Thoracic aorta (tissue), 2 donors: ENCODE measurements at regions not wholly inside any gene's neighbourhood (a gene's known extent, or its start where the extent isn't known, plus 50 kb on each side); places are given as distances from the start of the nearest gene placed in this dataset.

ENCODE experiments used
- ATAC-seq: fragments of 150-250 bp; one replicate; pipeline ENCODE4 v1.8.0; 2017; ENCODE audit warnings: low read depth; ENCODE audit not compliant: insufficient number of reproducible peaks, low FRiP score
- DNase-seq: peaks from one replicate; pipeline ENCODE4 v3.0.0-alpha.2; 2020; ENCODE audit warnings: low spot score
- H3K27ac ChIP-seq, 2 donors: fragments of 200-600 bp; sonication (generic); 1 replicate in 1 of 2; 2 replicates in 1 of 2; pipeline ENCODE4 v1.5.1; 2016; ENCODE audit warnings: mild to moderate bottlenecking in 2 of 2, moderate library complexity in 2 of 2
- H3K27me3 ChIP-seq: fragments of 200-600 bp; sonication (generic); replicated peaks from 2 replicates; pipeline ENCODE4 v1.6.0; 2016; ENCODE audit warnings: mild to moderate bottlenecking; ENCODE audit not compliant: insufficient read depth
- H3K36me3 ChIP-seq: fragments of 200-600 bp; sonication (generic); one replicate; pipeline ENCODE4 v1.5.1; 2016
- H3K4me1 ChIP-seq, 2 donors: fragments of 200-600 bp; sonication (generic); 1 replicate in 1 of 2; 2 replicates in 1 of 2; pipeline versions ENCODE4 v1.5.1 to v1.6.0; 2016; ENCODE audit warnings: low read depth in 2 of 2, mild to moderate bottlenecking in 1 of 2; ENCODE audit not compliant: control insufficient read depth in 1 of 2
- H3K4me3 ChIP-seq: fragments of 200-600 bp; sonication (generic); 2 replicates; pipeline ENCODE4 v1.5.1; 2016; ENCODE audit warnings: mild to moderate bottlenecking
- H3K9me3 ChIP-seq: fragments of 200-600 bp; sonication (generic); 2 replicates; pipeline ENCODE4 v1.5.1; 2016
- TF ChIP-seq, protein P1 (sequence below): fragments of 200-600 bp; sonication (generic); IDR thresholded peaks from one replicate; pipeline ENCODE4 v1.5.1; 2019; ENCODE audit warnings: antibody characterized with exemption

DNA sequence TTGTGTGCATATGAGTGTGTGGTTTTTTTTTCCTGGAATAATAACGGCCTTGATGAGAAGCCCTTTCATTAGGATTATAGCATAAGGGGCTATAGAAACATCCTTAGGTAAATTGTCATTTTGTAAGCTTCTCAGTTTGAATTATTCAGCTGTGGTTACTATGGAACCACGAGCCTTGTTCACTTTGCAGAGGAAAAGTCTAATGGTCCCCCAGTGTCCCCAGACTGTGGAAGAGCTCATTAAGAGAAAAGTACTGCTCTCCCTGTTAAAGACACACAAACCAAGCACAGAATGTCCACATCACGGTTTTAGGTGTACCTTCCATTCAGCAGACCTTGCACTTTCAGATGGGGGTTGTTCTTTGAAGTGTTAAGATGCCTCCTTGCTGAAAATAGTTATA, 199.3 kb upstream of the DEPDC1 start:
- H3K27me3 ChIP-seq: no peaks in the 10 kb centered on the region
- no peak overlapping the region for H3K4me3 ChIP-seq
- TF ChIP-seq, protein P1, sequence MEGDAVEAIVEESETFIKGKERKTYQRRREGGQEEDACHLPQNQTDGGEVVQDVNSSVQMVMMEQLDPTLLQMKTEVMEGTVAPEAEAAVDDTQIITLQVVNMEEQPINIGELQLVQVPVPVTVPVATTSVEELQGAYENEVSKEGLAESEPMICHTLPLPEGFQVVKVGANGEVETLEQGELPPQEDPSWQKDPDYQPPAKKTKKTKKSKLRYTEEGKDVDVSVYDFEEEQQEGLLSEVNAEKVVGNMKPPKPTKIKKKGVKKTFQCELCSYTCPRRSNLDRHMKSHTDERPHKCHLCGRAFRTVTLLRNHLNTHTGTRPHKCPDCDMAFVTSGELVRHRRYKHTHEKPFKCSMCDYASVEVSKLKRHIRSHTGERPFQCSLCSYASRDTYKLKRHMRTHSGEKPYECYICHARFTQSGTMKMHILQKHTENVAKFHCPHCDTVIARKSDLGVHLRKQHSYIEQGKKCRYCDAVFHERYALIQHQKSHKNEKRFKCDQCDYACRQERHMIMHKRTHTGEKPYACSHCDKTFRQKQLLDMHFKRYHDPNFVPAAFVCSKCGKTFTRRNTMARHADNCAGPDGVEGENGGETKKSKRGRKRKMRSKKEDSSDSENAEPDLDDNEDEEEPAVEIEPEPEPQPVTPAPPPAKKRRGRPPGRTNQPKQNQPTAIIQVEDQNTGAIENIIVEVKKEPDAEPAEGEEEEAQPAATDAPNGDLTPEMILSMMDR: no peak
- no peak for DNase-seq
- ATAC-seq: no peak
- H3K4me1 ChIP-seq: no peaks in the 10 kb centered on the region
- H3K36me3 ChIP-seq: no peaks in the 10 kb centered on the region
- no peak overlapping the region for H3K27ac ChIP-seq
- no peaks in the 10 kb centered on the region for H3K9me3 ChIP-seq

DNA sequence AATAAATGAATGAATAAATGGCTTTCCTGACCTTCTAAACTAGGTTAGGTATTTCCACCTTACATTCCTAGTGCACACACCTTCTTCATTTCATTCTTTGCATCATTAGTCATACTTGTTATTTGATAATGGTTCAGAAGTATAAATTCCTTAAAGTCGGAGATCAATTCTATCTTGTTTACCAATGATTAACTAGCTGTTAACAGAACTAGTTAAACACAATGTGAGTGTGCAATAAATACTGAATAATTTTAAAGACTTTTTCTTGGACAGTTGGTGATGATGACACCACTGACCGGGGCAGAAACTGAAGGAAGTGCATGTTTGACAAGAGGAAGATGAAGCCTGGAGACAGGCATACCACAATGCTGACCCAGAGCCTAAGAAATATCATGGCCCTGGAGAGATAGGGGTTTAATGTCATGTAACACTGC, 207.1 kb upstream of the DEPDC1 start:
- DNase-seq (no peak), ATAC-seq (no peak)
- Histone ChIP-seq H3K27ac (no peak overlapping the region), H3K27me3 (no peaks in the 10 kb centered on the region), H3K9me3 (no peaks in the 10 kb centered on the region), H3K4me3 (no peak overlapping the region), H3K36me3 (no peaks in the 10 kb centered on the region), H3K4me1 (peaks cover 3 to 11% of the 10 kb centered on the region in 2 donors)
- TF ChIP-seq, protein P1: no peak

DNA sequence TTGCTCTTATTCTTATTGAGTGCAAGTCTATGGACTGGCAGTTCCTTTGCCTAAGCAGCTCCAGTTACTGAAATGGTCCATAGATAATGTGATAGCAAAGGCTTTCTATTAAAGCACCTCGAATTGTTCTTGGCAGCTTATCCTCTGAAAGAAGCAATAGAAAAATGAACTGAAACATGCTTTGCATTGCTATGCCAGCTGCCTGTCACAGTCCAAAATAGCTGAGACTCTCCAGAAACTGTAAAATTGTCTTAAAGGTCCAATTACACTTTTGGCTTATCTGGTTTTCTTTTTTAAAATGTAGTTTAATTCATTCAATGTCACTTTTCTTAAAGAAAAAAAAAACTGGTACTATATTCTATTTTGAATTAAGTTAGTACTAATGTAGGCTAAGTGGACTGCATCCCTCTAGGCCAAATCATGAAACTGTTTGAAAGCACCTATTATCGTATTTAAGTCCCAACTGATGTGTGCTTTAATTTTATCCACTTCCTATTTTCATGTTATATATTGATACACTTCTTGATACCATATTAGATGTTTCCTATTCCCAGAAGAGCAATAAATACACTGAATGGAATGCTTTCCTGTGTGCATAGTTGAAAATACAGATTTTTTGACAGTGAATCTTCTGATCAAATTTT, 208.0 kb upstream of the DEPDC1 start:
- TF ChIP-seq, protein P1: no peak
- Histone ChIP-seq H3K9me3 (peaks cover 8% of the 10 kb centered on the region), H3K27me3 (no peaks in the 10 kb centered on the region), H3K36me3 (no peaks in the 10 kb centered on the region), H3K4me3 (no peak overlapping the region), H3K4me1 (peaks cover 3 to 11% of the 10 kb centered on the region in 2 donors), H3K27ac (no peak overlapping the region)
- DNase-seq: no peak
- ATAC-seq: no peak

DNA sequence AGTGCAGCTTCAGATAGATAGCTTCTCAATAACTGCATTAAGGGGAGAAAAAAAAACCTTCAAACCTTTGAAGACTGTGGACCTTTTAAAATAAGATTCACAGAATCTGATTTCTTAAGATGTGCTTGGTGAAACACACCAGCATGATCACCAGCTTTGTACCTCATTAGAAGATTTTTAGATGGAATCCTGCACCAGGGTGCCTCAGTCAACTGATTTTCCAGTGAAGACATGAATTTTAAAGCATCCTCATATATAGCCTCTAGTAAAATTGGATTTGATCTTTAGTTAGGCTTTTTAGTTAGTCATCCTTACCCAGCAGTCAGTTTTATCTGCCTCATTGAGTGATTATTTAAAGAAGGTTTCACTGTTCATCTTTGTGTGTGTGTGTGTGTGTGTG, 208.6 kb upstream of the DEPDC1 start:
- no peak overlapping the region for H3K27ac ChIP-seq
- H3K27me3 ChIP-seq: no peaks in the 10 kb centered on the region
- ATAC-seq (no peak), DNase-seq (no peak)
- H3K9me3 ChIP-seq: peaks cover 8% of the 10 kb centered on the region
- H3K4me3 ChIP-seq: no peak overlapping the region
- TF ChIP-seq, protein P1: no peak
- H3K4me1 ChIP-seq: peaks cover 3 to 11% of the 10 kb centered on the region in 2 donors
- no peaks in the 10 kb centered on the region for H3K36me3 ChIP-seq

DNA sequence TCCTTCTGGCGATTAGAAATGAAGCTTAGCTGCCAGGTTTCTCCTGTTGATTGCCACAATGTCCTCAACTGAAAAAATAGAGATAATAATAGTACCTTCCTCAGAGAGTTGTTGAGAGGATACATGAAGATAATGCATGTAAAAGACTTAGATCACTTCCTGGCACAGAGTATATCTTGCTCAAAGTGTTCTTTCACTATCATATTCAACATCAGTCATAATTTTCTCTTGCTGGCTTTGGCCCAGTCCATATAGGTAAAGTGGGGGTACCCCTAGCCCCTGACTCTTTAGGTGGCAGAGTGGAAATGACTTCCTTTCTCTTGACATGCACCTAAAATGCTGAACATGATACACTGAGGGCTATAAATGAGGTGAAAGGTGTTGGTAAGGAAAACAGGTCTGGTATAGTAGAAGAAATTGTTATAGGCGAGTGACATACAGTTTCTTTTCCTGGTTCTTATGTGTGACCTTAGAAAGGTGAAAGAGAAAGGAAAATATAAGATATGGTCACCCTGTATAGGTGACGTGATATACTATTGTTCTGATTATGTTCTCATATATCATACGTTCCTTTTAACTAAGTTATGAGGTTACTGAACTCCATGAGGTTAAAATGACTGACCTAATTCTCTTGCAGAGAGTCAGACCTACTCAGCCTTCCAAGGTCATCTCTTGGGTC, 209.9 kb upstream of the DEPDC1 start:
- peaks cover 8% of the 10 kb centered on the region for H3K9me3 ChIP-seq
- ATAC-seq (no peak), DNase-seq (no peak)
- no peaks in the 10 kb centered on the region for H3K27me3 ChIP-seq
- H3K4me1 ChIP-seq: peaks cover 3 to 11% of the 10 kb centered on the region in 2 donors
- no peaks in the 10 kb centered on the region for H3K36me3 ChIP-seq
- TF ChIP-seq, protein P1: no peak
- no peak overlapping the region for H3K4me3 ChIP-seq
- no peak overlapping the region for H3K27ac ChIP-seq
